GM18502 (cell line): ENCODE measurements at regions not wholly inside any gene's neighbourhood (a gene's known extent, or its start where the extent isn't known, plus 50 kb on each side); places are given as distances from the start of the nearest gene placed in this dataset.

Experiments
- ATAC-seq: cut with Tn5 transposase; IDR thresholded peaks from one replicate; pipeline ENCODE4 v1.9.1; 2021; ENCODE audit warnings: mild to moderate bottlenecking; ENCODE audit not compliant: unreplicated experiment, poor library complexity

DNA sequence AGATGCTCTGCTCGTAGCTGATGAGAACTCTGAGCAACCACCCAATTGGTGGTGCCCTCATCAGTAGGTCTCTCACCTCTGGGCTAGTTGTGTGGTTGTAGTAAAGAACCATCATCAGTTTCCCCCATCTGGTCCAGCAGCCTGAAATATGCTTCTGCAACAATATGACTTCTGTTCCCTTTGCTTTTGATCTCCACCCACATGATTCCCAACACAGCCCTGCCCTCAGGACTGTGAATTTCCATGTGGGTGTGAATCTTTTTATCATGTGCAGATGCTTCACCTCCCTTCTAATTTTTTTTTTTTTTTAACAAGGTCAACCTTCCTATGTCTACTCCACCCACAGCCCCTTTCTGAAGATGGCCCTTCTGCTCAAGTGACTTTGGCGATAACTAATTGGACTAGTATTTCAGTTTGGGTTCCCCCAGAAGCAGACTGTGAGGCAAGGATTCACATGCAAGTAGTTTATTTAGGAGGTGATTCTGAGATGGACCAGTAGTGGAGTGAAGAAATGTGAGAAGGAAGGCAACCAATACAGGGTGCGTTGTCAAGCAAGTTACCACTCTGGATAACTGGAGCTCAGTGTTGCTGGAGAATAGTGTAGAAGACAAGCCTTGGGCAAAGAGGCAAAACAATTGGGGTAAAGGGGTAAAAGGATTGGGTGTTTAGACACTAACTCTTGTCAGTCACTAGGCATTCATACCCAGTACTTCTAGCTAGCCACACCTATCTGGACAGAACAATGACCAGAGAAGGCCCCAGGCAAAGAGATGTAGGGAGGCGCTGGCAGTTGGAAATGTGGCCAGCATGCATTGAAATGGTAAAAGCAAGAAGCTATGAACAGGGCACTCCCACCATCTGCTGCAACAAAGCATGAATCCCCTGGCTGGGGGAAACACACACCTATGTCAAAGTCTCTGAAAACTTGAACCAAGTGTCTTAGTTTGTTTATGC, 466.2 kb downstream of the BCOR start:
- no peak for ATAC-seq

DNA sequence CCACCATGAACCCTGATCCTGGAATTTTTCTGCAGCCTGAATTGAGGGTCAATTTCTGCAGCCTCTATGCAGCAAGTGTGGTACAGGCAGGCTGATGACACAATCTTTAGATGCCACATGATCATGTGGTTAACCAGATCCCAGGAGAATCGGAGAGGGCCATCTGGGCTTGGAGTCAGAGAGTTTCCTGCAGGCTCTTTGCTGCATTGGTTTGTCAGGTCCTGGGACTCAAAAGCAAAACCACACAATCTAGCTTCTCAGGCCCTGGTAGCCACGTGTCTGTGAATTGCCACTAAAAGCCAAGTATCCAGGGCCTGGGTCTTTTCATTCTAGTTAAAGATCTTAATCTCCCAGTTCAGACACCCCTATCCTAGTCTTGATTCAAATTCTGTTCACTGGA, 464.5 kb downstream of the BCOR start:
- ATAC-seq, result no peak

DNA sequence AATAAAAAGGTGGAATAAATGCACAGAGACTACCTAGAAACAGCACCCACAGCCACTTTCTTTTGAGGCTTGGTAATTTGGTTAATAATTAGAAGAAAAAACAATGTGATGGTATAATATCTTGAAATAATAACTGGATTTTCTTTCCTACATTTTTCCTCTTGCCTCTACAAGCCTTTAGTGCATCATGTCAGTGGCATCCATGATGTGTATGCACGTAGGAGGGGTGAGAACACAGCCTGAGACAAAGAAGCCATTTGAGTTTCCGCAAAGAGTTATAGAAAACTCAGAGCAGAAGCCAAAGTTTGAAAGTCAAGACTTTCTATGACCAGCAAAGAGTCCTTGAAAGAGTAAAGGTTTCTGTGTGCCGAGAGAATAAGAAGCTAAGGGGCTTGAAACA, 461.3 kb downstream of the BCOR start:
- ATAC-seq, result no peak

DNA sequence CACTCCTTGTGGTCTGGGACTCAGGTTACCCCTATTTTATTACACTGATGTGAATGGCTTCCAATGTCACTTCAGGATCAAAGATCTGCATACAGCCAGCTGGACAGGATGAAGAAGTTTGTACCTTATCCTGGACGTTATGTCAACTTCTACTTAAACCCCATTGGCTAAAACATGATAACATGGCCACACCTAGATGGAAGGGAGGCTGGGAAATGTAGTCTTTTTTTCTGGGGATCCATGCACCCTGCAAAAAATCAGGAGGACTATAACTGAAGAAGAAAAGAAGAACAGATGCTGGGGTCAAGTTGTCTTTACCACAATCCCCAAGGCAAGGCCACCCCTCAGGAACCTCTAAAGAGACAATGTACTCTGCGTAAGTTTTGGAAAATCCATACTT, 459.2 kb downstream of the BCOR start:
- ATAC-seq, result no peak

DNA sequence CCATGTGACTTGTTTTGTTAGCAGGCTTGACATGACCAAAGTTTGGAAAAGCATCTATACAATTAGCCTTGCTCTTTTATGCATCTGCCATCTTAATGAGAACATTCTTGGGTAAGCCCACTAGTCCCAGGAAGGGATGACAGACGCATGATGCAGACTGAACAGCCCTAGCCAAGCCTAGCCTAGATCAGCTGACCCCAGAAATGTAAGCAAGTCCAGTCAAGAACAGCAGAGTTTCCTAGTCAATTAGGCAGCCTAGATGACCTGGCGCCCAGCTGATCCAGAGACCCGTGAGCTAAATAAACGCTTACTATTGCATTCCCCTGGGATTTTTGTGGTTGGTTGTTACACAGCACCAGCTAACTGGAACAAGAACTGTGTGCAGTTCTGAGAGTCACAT, 457.9 kb downstream of the BCOR start:
- no peak for ATAC-seq

DNA sequence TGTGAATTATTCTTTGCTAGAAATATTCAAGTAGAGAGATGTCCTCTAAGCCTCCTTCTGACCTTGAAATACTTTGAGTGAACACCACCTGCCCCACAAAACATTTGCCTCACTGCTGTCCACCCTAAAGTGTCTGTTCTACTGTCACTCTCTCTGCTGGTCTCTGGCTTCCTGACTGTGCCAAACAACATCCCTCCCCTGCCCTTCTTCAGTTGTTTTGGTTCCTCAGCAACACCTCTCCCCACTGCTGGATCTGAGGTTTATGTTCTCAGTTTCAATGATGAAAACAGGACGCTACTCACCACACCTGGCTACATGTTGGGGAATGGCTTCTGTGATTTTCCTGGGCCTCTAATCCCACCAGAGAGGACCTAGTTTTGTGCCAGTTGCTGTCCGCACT, 456.9 kb downstream of the BCOR start:
- no peak for ATAC-seq

DNA sequence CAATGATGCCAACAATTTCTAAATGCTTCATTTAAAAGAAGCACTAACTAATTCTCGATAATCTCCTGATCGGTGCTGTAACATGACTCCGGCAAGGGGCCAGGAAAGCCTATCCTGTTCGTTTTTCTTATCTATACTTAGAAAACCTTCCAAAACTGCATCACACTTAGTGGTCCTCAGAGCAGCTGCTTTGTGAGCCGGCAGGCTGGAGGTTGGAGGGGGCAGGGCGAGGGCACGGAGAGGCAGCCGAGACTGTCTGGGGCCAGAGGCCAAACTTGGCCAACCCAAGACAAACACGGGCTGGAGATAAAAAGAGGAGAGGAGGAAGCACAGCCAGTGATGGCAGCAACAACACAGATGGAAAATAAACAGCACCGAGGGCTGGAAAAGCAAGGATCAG, 455.7 kb downstream of the BCOR start:
- no peak for ATAC-seq

DNA sequence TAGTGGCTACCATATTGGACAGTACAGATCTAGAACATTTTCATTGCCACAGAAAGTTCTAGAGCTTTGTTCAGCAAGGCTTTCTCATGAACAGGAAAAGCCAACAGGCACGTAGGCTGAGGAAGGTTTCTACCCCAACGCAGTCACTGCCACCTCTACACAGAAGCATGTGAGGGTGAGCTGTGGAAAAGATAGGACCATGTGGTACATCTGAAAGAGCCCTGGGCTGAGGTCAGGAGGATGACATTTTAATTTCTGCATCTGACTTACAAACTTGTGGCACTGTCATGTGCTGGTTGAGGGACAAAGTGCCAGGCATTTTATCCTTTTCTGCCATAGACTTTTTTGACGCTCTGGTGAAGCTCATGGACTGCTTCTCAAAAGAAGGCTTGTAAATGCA, 454.2 kb downstream of the BCOR start:
- no peak for ATAC-seq

DNA sequence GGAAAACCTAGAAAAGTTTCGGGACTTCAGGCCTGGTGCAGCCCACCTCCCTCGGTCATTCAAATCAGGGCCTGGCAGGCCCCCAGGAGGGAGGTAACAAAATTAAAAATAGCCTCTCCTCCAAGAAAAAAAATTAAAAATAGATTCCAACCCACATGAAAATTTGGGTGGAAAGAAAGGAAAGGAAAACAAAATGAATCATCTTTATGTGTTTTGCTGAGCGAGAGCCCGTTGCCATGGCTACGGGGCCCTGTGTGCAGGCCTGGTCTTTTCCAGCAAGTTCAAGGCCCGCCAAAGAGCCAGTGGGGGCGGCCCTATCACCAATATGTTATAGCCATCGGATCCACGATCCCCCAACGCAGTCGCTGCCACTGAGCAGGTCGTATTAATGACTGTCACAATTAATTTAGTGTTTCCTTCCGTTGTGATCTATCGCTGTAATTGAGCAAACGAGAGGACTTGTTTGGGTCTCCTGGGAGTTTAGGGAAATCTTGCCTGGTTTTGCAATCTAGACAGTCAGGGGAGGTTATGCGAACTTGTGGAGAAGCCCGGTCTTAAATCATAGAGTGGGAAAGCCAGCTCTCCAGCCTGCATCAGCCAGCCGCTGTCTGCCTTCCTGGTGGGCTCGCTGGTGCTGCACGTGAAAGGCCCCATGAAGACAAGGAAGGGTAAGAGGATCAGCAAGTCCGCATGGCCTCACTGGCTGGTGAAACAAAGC, 452.4 kb downstream of the BCOR start:
- ATAC-seq, result no peak

DNA sequence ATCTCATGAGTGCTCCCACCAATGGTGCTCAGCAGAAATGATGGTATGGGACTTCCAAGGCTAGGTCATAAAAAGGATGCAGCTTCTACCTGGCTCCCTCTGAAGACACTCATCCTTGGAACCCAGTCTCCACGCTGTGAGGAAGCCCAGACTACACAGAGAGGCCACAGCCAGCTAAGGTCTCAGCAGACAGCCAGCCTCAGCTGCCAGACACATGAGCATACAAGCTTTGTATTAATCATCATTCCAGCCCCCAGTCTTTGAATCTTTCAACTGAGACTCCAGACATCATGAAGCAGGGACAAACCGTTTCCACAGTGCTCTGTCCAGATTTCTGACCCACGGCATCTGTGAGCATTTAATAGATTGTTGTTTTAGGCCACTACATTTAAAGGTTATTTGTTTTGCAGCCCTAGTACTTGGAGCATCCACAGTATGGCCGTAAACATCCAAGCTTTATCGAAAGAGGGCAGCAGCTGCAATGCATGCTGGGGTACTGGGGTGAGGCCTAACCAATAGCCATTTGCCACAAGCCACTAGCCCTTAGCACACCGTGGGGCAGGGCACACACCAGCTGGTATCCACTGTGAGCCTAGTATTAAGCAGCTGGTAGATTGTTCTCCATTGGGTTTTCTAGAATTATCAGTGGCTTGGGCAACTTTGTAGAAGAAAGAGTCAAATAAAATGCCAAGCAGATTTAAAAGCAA, 449.1 kb downstream of the BCOR start:
- ATAC-seq, result no peak

DNA sequence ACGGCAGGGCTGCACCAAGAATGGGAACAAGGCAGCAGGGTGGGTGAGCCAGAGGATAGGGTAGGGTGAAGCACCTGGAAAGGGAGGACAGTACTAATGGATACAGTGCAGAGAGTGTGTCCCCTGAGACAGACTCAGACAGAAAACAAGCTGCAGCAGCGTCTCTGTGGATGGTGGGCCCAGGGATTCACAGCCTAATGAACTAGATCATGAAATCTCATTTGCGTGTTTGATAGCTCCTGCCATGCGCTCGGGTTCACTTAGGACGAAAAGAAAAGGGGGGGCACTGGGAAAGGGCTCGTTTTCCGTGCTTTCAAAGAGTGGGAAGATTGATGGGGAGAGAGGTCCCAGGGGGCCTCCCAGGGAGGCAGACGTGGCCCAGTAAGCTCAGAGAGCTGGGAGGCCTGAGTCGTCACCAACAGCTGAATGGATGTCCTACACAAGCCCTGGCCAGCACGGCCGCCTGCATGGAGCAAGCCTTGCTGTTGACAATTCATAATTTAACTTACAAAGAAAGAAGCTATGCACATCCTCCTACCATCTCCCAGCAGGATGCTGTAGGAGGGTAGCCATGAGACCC, 446.9 kb downstream of the BCOR start:
- ATAC-seq, result no peak

DNA sequence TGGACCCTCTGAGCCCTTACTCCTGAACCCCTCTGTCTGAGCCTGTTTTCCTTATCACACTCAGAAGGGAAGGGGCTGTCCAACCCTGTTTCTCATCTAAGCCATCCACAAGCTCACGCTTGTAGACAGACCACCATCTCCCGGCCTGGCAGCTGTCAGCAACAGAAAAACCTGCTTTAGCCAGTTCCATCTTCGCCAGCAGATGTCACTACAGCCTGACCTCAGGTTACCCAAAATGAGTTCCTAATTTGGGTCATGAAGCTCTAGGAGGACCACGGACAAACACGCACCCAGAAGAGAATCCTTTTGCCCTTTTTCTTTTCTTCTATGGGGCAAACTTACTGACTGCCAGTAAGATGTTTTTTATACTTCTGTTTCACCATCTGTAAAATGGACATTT, 445.4 kb downstream of the BCOR start:
- ATAC-seq, result no peak

DNA sequence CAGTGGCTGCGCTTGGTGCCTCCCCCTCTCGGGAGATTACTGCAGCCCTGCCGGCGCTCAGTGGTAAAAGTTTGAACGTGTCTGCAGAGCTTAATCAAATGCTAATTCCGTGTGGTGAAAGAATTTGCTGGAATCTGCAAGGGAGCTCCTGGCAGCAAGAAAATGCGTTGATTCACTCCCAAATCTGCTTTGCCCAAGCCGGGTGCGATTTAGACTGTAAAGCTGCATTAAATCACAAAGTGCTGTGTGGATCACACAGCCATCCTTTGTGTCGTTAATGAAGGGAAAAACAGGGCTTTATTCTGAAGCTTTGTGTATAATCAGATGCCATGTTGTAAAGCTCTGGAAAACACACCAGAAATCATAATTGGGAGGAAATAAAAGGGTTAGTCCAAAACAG, 444.1 kb downstream of the BCOR start:
- ATAC-seq, result no peak

DNA sequence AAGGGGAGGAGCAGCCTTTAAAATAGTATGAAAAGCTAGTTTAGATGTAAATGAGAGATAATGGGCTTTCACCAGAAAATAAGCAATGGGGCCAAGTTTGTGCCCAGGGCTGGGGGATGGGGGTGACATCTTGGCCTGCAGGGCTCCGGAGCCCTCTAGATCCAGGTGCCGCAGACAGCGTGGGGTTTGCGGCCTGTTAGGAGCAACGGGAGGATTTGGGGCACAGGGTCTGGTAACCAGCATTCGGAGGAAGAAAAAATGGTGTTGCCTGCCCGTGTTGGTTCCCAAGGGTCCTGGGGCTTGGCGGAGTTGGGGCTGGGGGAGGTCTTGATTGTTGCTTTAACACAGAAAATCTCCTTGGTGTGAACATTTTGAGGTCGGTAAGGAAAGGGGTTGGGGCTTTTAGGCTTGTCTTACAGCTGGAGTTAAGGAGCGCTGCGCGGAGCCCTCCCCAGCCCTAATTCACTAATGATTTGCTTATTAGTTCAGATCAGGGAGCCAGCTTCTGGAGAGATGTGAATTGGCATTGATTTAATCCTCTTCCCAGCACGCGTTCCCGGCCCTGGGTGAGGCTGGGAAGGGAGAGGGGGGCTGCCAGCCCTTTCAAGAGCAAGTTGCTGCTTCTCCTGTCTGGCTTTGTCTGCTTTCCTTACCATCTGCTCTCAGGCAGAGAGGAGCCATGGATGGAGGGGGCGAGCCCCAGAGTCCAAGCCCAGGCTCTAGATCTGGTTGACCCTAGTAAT, 443.4 kb downstream of the BCOR start:
- no peak for ATAC-seq

DNA sequence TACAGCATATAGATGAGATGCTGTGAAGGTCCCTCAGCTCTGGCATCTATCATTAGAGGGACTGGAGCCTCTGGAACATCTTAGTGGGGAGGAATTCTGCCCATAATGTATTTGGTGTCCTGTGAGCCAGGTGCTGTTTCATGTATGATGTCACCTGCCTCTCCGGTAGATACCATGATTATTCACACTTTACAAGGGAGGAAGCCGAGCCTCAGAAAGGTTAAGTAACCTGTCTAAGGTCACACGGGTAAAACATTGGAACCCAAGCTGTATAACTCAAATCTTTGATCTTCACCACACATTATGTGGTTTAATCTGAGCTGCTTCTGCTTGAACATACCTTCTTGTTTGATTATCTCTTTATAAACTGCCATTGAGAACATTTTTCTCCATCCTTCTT, 442.8 kb downstream of the BCOR start:
- ATAC-seq, result no peak

DNA sequence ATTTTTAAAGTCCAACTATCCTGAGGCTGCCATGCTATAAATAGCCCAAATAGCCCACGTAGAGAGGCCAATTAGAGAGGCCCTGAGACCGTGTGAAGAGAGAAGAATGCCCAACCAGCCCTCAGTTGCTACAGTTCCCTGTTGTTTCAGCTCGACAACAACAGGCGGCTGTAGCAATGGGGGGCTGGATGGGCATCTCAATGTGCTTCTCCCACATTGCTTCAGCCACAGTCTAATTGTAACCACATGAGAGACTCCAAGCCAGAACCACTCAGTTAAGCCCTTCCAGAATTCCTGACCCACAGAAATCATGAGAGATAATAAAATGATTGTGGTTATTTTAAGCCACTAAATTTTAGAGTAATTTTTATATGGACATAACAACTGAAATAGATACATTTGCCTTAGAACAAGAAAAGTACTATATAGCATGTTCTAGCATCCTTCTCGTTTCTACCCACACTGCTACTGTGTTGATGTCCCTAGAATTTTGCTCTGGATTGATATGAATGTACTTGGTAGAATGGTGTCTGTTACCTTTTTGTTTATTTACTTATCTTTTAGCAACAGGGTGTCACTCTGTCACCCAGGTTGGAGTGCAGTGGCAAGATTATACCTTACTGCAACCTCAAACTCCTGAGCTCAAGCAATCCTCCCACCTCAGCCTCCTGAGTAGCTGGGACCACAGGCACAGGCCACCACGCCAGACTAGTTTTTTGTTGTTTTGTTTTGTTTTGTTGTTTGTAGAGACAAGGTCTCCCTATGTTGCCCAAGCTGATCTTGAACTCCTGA, 436.4 kb downstream of the BCOR start:
- no peak for ATAC-seq

DNA sequence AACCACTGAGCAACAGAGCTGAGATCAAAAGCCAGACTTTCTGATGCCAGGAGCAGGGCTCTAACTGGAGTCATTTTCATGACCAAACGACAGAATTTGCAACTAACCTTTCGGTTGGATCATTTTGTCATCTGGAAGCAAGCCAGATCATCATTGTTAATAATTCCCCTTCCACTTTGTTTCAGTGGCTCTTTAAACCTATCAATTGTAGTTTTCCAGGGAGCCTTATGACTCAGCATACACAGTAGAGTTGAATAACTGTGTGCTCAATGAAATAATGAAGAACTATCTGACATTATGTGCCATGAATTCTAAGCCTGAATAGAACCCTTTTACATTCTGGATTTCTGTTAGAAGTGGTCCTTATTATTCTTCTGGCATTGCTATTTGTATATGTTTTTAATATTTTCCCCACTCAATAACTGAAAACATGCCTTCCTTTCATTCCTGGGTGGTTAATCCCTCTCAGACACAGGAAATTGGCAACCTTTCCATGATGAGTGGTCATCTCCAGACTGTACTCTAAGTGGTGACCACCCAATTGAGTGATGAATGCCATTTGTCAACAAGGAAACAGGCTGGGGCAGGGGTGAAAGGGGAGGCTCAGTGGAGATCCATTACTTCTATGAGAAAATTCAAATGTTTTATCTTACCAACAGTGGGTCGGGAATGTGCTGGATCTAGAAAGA, 431.8 kb downstream of the BCOR start:
- ATAC-seq, result no peak

DNA sequence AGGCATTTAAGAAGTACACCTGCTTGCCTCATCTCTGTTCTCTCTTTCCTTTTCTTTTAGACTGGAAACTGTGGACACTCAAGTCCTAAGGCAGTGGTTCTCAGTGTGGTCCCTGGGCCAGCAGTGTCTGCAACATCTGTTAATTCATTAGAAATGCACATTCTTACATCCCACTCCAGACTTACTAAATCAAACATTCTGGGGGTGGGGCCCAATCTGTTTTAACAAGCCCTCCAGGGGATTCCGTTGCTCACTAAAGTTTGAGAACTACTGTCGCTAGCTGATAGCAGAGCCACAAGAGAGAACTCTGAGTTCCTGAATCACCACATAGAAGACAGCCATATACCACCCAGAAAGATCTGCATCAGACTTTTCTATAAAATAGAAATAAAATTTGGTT, 430.6 kb downstream of the BCOR start:
- no peak for ATAC-seq
